IMR-90 (cell line): ENCODE measurements at regions not wholly inside any gene's neighbourhood (a gene's known extent, or its start where the extent isn't known, plus 50 kb on each side); places are given as distances from the start of the nearest gene placed in this dataset.

Experiments used
- MAZ ChIP-seq: IDR thresholded peaks from 2 replicates; pipeline ENCODE4 v1.6.1; 2012; ENCODE audit warnings: low read depth, mild to moderate bottlenecking, low read length, improper control_type of control experiment, moderate library complexity, borderline replicate concordance
- MXI1 ChIP-seq: IDR thresholded peaks from 2 replicates; pipeline ENCODE4 v1.6.1; 2012; ENCODE audit warnings: low read depth, mild to moderate bottlenecking, low read length, moderate library complexity, borderline replicate concordance
- POLR2A ChIP-seq: IDR thresholded peaks from 2 replicates; pipeline ENCODE4 v1.6.1; 2012; ENCODE audit warnings: mild to moderate bottlenecking, low read depth, low read length
- RAD21 ChIP-seq: IDR thresholded peaks from 2 replicates; pipeline ENCODE4 v1.6.1; 2012; ENCODE audit warnings: low read length, improper control_type of control experiment
- SMC3 ChIP-seq: fragments of 150-350 bp; IDR thresholded peaks from 2 replicates; pipeline ENCODE4 v1.6.1; 2016; ENCODE audit warnings: low read depth, mild to moderate bottlenecking, antibody characterized with exemption, low read length, moderate library complexity
- TF ChIP-seq, protein P1 (sequence below): conservative IDR thresholded peaks from 2 replicates; pipeline ENCODE4 v1.5.1; 2012; ENCODE audit warnings: mild to moderate bottlenecking, low read depth, low read length, improper control_type of control experiment

GRCh38 chr3:21913791-21914190 lies 162.8 kb upstream of the ZNF385D start:
- TF ChIP-seq RAD21 (no peak), POLR2A (no peak), MXI1 (no peak), MAZ (no peak), SMC3 (no peak)
- TF ChIP-seq, protein P1, sequence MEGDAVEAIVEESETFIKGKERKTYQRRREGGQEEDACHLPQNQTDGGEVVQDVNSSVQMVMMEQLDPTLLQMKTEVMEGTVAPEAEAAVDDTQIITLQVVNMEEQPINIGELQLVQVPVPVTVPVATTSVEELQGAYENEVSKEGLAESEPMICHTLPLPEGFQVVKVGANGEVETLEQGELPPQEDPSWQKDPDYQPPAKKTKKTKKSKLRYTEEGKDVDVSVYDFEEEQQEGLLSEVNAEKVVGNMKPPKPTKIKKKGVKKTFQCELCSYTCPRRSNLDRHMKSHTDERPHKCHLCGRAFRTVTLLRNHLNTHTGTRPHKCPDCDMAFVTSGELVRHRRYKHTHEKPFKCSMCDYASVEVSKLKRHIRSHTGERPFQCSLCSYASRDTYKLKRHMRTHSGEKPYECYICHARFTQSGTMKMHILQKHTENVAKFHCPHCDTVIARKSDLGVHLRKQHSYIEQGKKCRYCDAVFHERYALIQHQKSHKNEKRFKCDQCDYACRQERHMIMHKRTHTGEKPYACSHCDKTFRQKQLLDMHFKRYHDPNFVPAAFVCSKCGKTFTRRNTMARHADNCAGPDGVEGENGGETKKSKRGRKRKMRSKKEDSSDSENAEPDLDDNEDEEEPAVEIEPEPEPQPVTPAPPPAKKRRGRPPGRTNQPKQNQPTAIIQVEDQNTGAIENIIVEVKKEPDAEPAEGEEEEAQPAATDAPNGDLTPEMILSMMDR, result no peak
